Type B pancreatic cell (in vitro differentiated cells): ENCODE measurements at regions not wholly inside any gene's neighbourhood (a gene's known extent, or its start where the extent isn't known, plus 50 kb on each side); places are given as distances from the start of the nearest gene placed in this dataset.
"Not testable (repeated sequence)": the region's sequence is repeated elsewhere in the genome, so short reads cannot be mapped to it uniquely, and the experiment has no call there.

Experiments used
- DNase-seq: peaks from one replicate; pipeline ENCODE4 v3.0.0; 2021; ENCODE audit warnings: mixed read lengths; ENCODE audit not compliant: unreplicated experiment; ENCODE audit errors: extremely low spot score
- H3K27ac Mint-ChIP-seq: 2 replicates; pipeline ENCODE4 v1.8.0; 2021; ENCODE audit warnings: mild to moderate bottlenecking, mixed read lengths
- H3K27me3 Mint-ChIP-seq: 2 replicates; pipeline ENCODE4 v1.8.0; 2021; ENCODE audit warnings: mixed read lengths
- H3K36me3 Mint-ChIP-seq: 2 replicates; pipeline ENCODE4 v1.8.0; 2021; ENCODE audit warnings: mixed read lengths
- H3K4me1 Mint-ChIP-seq: one replicate; pipeline ENCODE4 v1.8.0; 2021; ENCODE audit warnings: mixed read lengths; ENCODE audit not compliant: unreplicated experiment
- H3K4me3 Mint-ChIP-seq: 2 replicates; pipeline ENCODE4 v1.8.0; 2021; ENCODE audit warnings: mild to moderate bottlenecking, mixed read lengths
- H3K9me3 Mint-ChIP-seq: 2 replicates; pipeline ENCODE4 v1.8.0; 2021; ENCODE audit warnings: mixed read lengths
- TF ChIP-seq, protein P1 (sequence below): fragments of 200-600 bp; sonication (generic); conservative IDR thresholded peaks from 2 replicates; pipeline ENCODE4 v1.5.0; 2021; ENCODE audit warnings: antibody characterized with exemption, mild to moderate bottlenecking

DNA sequence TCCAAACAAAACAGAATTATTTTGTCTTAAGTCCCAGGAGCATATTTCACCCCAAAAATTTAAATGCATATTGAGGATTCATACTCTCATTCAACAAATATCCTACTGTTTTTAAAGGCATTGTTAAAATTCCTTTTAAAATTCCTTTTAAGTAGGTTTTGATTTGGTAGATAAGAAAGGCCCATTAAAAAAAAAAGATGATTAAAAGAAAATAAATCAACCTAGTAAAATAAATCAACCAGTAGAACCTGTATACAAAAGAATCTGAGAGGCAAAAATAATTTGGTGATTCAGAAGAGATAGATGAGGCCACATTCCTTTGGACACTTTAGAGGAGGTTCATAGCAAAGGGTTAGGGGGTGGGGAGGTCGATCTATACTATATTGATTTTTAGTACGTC, 585.3 kb upstream of the TLE4 start:
- H3K4me3 Mint-ChIP-seq = no peak overlapping the region
- H3K27me3 Mint-ChIP-seq = no peaks in the 10 kb centered on the region
- TF ChIP-seq, protein P1, sequence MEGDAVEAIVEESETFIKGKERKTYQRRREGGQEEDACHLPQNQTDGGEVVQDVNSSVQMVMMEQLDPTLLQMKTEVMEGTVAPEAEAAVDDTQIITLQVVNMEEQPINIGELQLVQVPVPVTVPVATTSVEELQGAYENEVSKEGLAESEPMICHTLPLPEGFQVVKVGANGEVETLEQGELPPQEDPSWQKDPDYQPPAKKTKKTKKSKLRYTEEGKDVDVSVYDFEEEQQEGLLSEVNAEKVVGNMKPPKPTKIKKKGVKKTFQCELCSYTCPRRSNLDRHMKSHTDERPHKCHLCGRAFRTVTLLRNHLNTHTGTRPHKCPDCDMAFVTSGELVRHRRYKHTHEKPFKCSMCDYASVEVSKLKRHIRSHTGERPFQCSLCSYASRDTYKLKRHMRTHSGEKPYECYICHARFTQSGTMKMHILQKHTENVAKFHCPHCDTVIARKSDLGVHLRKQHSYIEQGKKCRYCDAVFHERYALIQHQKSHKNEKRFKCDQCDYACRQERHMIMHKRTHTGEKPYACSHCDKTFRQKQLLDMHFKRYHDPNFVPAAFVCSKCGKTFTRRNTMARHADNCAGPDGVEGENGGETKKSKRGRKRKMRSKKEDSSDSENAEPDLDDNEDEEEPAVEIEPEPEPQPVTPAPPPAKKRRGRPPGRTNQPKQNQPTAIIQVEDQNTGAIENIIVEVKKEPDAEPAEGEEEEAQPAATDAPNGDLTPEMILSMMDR = no peak
- no peaks in the 10 kb centered on the region for H3K36me3 Mint-ChIP-seq
- H3K4me1 Mint-ChIP-seq = peaks cover 7% of the 10 kb centered on the region
- H3K9me3 Mint-ChIP-seq = peaks cover 4% of the 10 kb centered on the region
- DNase-seq = no peak
- no peak overlapping the region for H3K27ac Mint-ChIP-seq

DNA sequence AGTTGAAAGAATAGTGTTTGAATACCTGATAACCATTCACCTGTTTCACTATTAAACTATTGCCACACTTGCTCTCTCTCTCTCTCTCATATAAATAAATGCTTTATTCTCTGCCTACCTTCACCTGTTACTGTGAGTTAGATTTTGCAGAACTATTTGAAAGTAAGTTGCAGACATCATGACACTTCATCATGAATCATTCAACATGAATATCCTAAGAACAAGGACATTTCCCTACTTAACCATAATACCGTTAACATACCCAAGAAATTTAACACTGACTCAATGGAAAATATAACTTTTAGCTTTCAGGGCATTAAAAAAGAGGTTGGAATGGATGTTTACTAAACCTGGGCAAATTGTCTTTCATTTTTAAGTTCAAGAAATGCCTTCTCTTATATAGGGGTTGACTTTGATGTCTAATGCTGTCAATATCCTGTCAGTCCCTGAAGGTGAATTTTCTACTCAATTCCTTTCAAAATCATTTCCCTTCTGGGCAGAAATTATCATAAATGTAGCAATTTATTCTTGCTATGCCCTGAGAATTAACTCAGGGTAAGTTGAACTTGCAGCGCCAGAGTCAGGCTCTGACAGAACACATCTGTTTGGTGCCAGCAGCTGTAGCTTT, 582.6 kb upstream of the TLE4 start:
- Mint-ChIP-seq H3K27me3 (no peaks in the 10 kb centered on the region), H3K36me3 (no peaks in the 10 kb centered on the region), H3K4me3 (no peak overlapping the region), H3K27ac (no peak overlapping the region), H3K9me3 (no peaks in the 10 kb centered on the region), H3K4me1 (peaks cover 7% of the 10 kb centered on the region)
- DNase-seq = no peak
- TF ChIP-seq, protein P1 = no peak

DNA sequence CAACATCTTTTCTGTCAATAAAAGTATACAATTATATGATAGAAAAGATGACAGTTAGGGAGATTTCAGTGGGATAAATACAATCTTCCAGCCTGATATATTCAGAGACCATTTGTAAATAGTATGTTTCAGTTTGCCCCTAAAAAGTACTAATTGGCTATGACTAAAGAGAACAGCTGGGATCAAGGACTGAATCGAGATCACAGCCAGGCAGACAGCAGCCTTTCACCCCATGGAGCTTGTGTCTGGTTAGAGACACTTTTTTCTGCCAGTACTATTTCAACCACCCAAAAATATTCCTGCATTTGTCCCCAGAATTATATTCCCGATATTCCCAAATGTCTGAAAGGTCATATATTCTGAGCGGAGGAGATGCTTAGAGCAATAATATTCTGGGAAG, 577.3 kb upstream of the TLE4 start:
- H3K4me3 Mint-ChIP-seq = no peak overlapping the region
- H3K27ac Mint-ChIP-seq = no peak overlapping the region
- H3K27me3 Mint-ChIP-seq = no peaks in the 10 kb centered on the region
- H3K36me3 Mint-ChIP-seq = no peaks in the 10 kb centered on the region
- TF ChIP-seq, protein P1 = no peak
- H3K4me1 Mint-ChIP-seq = no peaks in the 10 kb centered on the region
- no peaks in the 10 kb centered on the region for H3K9me3 Mint-ChIP-seq
- DNase-seq = no peak

DNA sequence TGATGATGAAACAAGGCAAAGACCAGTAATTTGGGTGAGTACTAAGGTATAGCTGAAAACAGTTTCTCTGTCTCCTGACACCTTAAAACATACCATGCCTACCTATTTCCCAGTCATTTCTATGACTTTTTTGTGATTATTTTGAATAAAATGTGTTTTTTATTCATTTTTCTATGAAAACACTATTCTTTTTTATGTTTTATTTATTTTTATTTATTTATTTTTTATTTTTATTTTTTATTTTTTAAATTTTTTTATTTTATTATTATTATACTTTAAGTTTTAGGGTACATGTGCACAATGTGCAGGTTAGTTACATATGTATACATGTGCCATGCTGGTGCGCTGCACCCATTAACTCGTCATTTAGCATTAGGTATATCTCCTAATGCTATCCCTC, 576.8 kb upstream of the TLE4 start:
- not testable (repeated sequence) for H3K9me3 Mint-ChIP-seq, H3K27me3 Mint-ChIP-seq, H3K36me3 Mint-ChIP-seq, DNase-seq, H3K4me1 Mint-ChIP-seq, H3K27ac Mint-ChIP-seq, H3K4me3 Mint-ChIP-seq

DNA sequence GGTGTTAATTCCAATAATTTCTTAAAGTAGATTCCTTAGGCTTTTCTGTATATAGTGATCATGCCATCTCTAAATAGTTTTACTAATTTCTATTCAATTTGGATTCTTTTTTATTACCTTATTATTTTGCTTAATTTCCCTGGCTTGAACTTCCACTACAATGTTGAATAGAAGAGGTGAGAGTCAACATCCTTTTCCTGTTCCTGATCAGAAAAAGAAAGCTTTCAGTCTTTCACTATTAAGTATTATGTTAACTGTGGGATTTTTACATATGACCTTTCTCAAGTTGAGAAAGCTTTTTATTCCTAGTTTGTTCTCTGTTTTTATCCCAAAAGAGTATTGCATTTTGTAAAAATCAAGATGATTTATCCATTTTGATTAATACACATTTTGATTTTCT, 574.5 kb upstream of the TLE4 start:
- no peaks in the 10 kb centered on the region for H3K9me3 Mint-ChIP-seq
- TF ChIP-seq, protein P1 = no peak
- no peaks in the 10 kb centered on the region for H3K27me3 Mint-ChIP-seq
- no peak overlapping the region for H3K4me3 Mint-ChIP-seq
- no peak for DNase-seq
- no peaks in the 10 kb centered on the region for H3K4me1 Mint-ChIP-seq
- H3K27ac Mint-ChIP-seq = no peak overlapping the region
- no peaks in the 10 kb centered on the region for H3K36me3 Mint-ChIP-seq

DNA sequence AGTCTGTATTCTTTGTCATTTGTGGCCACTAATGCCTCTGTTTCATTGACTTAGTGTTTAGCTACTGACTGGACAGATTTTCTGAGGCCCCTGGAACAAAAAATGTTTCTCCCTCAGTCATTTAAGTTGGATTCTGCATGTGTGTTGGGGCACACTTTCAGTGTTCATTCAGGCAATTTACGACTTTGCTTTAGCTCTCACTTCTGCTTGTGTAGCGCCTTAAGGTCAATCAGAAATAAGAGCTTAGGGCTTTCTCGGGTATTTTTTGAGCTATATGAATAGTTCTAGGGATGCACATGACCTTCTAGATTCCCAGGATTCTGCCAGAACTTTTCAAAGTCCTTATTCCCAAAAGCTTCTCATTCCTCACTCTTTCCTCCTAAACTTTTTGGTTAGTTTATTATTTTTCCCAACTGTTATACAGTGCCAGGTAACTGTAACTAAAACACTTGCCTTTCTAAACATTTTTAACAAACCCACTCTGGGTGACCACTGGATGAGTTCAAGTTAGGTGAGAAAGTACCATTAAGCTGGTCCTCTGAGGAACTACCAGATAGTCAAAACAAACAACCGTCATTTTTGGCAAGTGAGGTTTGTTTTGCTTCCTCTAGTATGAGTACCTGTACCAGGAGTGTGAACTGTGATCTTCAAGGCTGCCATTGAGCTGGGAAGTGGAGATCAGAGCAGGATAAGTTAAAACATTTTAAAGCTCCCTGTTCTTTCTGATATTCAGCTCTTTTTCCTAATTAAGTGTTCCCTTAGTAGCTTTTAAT, 571.3 kb upstream of the TLE4 start:
- Mint-ChIP-seq H3K27me3 (no peaks in the 10 kb centered on the region), H3K9me3 (peaks cover 7% of the 10 kb centered on the region), H3K27ac (no peak overlapping the region), H3K4me3 (no peak overlapping the region), H3K4me1 (no peaks in the 10 kb centered on the region), H3K36me3 (peaks cover 6% of the 10 kb centered on the region)
- TF ChIP-seq, protein P1 = no peak
- DNase-seq = no peak
